Peyer's patch (tissue), 4 donors: ENCODE measurements at regions not wholly inside any gene's neighbourhood (a gene's known extent, or its start where the extent isn't known, plus 50 kb on each side); places are given as distances from the start of the nearest gene placed in this dataset.

ENCODE experiments used
- DNase-seq, 3 donors: peaks; one replicate each; pipeline ENCODE4 v3.0.0-alpha.2; 2017 to 2019
- H3K27ac ChIP-seq, 4 donors: fragments of 200-600 bp; sonication (generic); one replicate each; pipeline ENCODE4 v1.5.1; 2016 to 2019
- H3K27me3 ChIP-seq, 2 donors: fragments of 200-600 bp; sonication (generic); one replicate each; pipeline ENCODE4 v1.5.1; 2019
- H3K36me3 ChIP-seq, 3 donors: fragments of 200-600 bp; sonication (generic); one replicate each; pipeline ENCODE4 v1.5.1; 2016 to 2019
- H3K4me1 ChIP-seq, 4 donors: fragments of 200-600 bp; sonication (generic); one replicate each; pipeline ENCODE4 v1.5.1; 2016 to 2019
- H3K4me3 ChIP-seq, 4 donors: fragments of 200-600 bp; sonication (generic); 1 replicate in 3 of 4; 2 replicates in 1 of 4; pipeline ENCODE4 v1.5.1; 2016 to 2019; ENCODE audit warnings: mild to moderate bottlenecking in 1 of 4
- H3K9me3 ChIP-seq, 4 donors: fragments of 200-600 bp; sonication (generic); one replicate each; pipeline ENCODE4 v1.5.1; 2016 to 2019; ENCODE audit warnings: mild to moderate bottlenecking in 1 of 4
- CTCF ChIP-seq, 6 experiments: fragments of 450-650 bp in 4 of 6; fragments of 200-600 bp in 2 of 6; sonication (generic) in 1 of 6; IDR thresholded peaks; one replicate each; pipeline ENCODE4 v1.5.1; 2017 to 2019; ENCODE audit warnings: antibody characterized with exemption in 6 of 6, mild to moderate bottlenecking in 3 of 6, moderate library complexity in 1 of 6
- POLR2A ChIP-seq, 2 donors: fragments of 450-650 bp; IDR thresholded peaks; one replicate each; pipeline ENCODE4 v1.5.1; 2017; ENCODE audit warnings: antibody characterized with exemption in 2 of 2, mild to moderate bottlenecking in 2 of 2, moderate library complexity in 2 of 2

- Histone ChIP-seq H3K27me3 (no peaks in the 10 kb centered on the region), H3K4me3 (no peak overlapping the region), H3K36me3 (no peaks in the 10 kb centered on the region), H3K9me3 (no peaks in the 10 kb centered on the region), H3K4me1 (no peaks in the 10 kb centered on the region), H3K27ac (no peak overlapping the region)
- no peak for DNase-seq
- TF ChIP-seq POLR2A (IDR thresholded peaks at IDR 0.05) (no peak), CTCF (IDR thresholded peaks at IDR 0.05) (no peak)
These were observed 210.6 kb downstream of the CLCN4 start for GRCh38 chrX:10367406-10367805.

- DNase-seq: no peak
- Histone ChIP-seq H3K4me3 (no peak overlapping the region), H3K9me3 (no peaks in the 10 kb centered on the region), H3K4me1 (no peaks in the 10 kb centered on the region), H3K27ac (no peak overlapping the region), H3K27me3 (no peaks in the 10 kb centered on the region), H3K36me3 (no peaks in the 10 kb centered on the region)
- TF ChIP-seq CTCF (IDR thresholded peaks at IDR 0.05) (no peak), POLR2A (IDR thresholded peaks at IDR 0.05) (no peak)
These were observed 214.2 kb downstream of the CLCN4 start for GRCh38 chrX:10370976-10371375.

GRCh38 chrX:10377427-10377826 is 220.7 kb downstream of the CLCN4 start:
- no peak for TF ChIP-seq POLR2A (IDR thresholded peaks at IDR 0.05)
- TF ChIP-seq CTCF (IDR thresholded peaks at IDR 0.05): no peak

GRCh38 chrX:10379878-10380277 is 223.1 kb downstream of the CLCN4 start:
- Histone ChIP-seq H3K36me3 (no peaks in the 10 kb centered on the region), H3K27me3 (no peaks in the 10 kb centered on the region), H3K4me1 (no peaks in the 10 kb centered on the region), H3K4me3 (no peak overlapping the region), H3K27ac (no peak overlapping the region), H3K9me3 (no peaks in the 10 kb centered on the region)
- no peak for DNase-seq
- TF ChIP-seq CTCF (IDR thresholded peaks at IDR 0.05) (no peak), POLR2A (IDR thresholded peaks at IDR 0.05) (no peak)

More at GRCh38 chrX:10377427-10377826, 220.7 kb downstream of the CLCN4 start:
- Histone ChIP-seq H3K9me3 (no peaks in the 10 kb centered on the region), H3K4me1 (no peaks in the 10 kb centered on the region), H3K27ac (no peak overlapping the region), H3K4me3 (no peak overlapping the region), H3K36me3 (no peaks in the 10 kb centered on the region), H3K27me3 (no peaks in the 10 kb centered on the region)
- no peak for DNase-seq

- DNase-seq: no peak
- no peaks in the 10 kb centered on the region for H3K4me1 ChIP-seq
- no peaks in the 10 kb centered on the region for H3K36me3 ChIP-seq
- H3K27ac ChIP-seq: no peak overlapping the region
- TF ChIP-seq CTCF (IDR thresholded peaks at IDR 0.05) (no peak), POLR2A (IDR thresholded peaks at IDR 0.05) (no peak)
- H3K4me3 ChIP-seq: no peak overlapping the region
- H3K9me3 ChIP-seq: no peaks in the 10 kb centered on the region
- no peaks in the 10 kb centered on the region for H3K27me3 ChIP-seq
These were observed 223.5 kb downstream of the CLCN4 start for GRCh38 chrX:10380300-10380699.

- DNase-seq: no peak
- Histone ChIP-seq H3K27me3 (no peaks in the 10 kb centered on the region), H3K27ac (no peak overlapping the region), H3K4me1 (no peaks in the 10 kb centered on the region), H3K4me3 (no peak overlapping the region), H3K9me3 (no peaks in the 10 kb centered on the region), H3K36me3 (no peaks in the 10 kb centered on the region)
- TF ChIP-seq POLR2A (IDR thresholded peaks at IDR 0.05): no peak
- TF ChIP-seq CTCF (IDR thresholded peaks at IDR 0.05): no peak
These were observed 224.4 kb downstream of the CLCN4 start for GRCh38 chrX:10381193-10381592.
